ENCODE measurements at regions not wholly inside any gene's neighbourhood (a gene's known extent, or its start where the extent isn't known, plus 50 kb on each side); places are given as distances from the start of the nearest gene placed in this dataset.

DNA sequence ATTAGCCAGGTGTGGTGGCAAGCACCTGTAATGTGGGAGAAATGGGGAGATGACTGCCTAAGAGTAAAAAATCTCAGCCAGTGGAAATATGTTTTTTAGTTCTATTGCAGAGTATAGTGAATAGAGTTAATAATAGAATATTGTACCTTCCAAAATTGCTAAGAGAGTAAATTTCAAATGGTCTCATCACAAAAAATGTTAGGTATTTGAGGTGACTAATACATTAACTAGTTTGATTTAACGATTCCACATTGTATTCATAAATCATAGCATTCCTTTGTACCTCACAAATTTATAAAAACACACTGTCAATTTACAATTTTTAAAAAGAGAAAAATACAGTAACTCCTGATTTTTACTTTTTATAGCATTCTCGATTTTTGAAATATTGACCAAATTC is 681.5 kb upstream of the EPHA5 start:
- DNase-seq, result no peak
- TF ChIP-seq, protein P1, sequence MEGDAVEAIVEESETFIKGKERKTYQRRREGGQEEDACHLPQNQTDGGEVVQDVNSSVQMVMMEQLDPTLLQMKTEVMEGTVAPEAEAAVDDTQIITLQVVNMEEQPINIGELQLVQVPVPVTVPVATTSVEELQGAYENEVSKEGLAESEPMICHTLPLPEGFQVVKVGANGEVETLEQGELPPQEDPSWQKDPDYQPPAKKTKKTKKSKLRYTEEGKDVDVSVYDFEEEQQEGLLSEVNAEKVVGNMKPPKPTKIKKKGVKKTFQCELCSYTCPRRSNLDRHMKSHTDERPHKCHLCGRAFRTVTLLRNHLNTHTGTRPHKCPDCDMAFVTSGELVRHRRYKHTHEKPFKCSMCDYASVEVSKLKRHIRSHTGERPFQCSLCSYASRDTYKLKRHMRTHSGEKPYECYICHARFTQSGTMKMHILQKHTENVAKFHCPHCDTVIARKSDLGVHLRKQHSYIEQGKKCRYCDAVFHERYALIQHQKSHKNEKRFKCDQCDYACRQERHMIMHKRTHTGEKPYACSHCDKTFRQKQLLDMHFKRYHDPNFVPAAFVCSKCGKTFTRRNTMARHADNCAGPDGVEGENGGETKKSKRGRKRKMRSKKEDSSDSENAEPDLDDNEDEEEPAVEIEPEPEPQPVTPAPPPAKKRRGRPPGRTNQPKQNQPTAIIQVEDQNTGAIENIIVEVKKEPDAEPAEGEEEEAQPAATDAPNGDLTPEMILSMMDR (IDR thresholded peaks at IDR 0.05), result no peak
- H3K4me1 ChIP-seq, result no peaks in the 10 kb centered on the region
- H3K27ac ChIP-seq, result no peak overlapping the region
- no peaks in the 10 kb centered on the region for H3K27me3 ChIP-seq
- intact Hi-C loops (cut with DNase I), result no loop called here
- H3K4me3 ChIP-seq, result no peak overlapping the region
- no peaks in the 10 kb centered on the region for H3K36me3 ChIP-seq
- no peak overlapping the region for H3K9ac ChIP-seq (ENCODE audit: low read depth in 2 of 2, low read length in 2 of 2)
- no peaks in the 10 kb centered on the region for H3K9me3 ChIP-seq

DNA sequence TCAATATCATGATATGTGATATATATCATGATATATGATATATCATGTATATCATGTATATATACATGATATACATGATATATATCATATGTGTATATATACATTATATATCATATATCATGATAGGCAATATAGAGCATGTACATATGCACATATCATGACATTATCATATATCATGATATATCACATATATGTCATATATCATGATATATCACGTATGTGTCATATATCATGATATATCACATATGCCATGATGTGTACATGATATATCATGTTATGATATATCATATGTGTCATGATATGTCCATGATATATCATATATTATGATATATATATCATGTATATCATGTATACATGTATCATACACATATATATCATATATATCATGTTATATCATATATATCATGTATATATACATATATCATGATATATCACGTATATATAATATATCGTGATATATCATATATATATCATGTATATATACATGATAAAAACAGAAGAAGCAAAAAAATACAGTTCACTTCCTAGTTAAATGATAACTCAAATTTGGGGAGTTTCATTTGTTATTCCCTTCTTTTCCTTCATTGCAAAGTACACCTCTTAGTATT is 670.1 kb upstream of the EPHA5 start:
- Histone ChIP-seq H3K9ac (ENCODE audit: low read depth in 2 of 2, low read length in 2 of 2) (no peak overlapping the region), H3K4me1 (no peaks in the 10 kb centered on the region), H3K9me3 (no peaks in the 10 kb centered on the region), H3K4me3 (no peak overlapping the region), H3K27me3 (no peaks in the 10 kb centered on the region), H3K36me3 (no peaks in the 10 kb centered on the region), H3K27ac (no peak overlapping the region)
- DNase-seq, result no peak
- intact Hi-C loops (cut with DNase I), result no loop called here
- TF ChIP-seq, protein P1 (IDR thresholded peaks at IDR 0.05), result no peak

- Histone ChIP-seq H3K27ac (no peak overlapping the region), H3K9ac (ENCODE audit: low read depth in 2 of 2, low read length in 2 of 2) (no peak overlapping the region), H3K4me3 (no peak overlapping the region), H3K9me3 (no peaks in the 10 kb centered on the region), H3K36me3 (no peaks in the 10 kb centered on the region), H3K4me1 (no peaks in the 10 kb centered on the region), H3K27me3 (no peaks in the 10 kb centered on the region)
- TF ChIP-seq, protein P1 (IDR thresholded peaks at IDR 0.05), result no peak
- no peak for DNase-seq
- intact Hi-C loops (cut with DNase I), result no loop called here
Observed at GRCh38 chr4:66339007-66339406, 668.7 kb upstream of the EPHA5 start.

- no peaks in the 10 kb centered on the region for H3K36me3 ChIP-seq
- no peaks in the 10 kb centered on the region for H3K9me3 ChIP-seq
- H3K27ac ChIP-seq, result no peak overlapping the region
- no peak overlapping the region for H3K4me3 ChIP-seq
- TF ChIP-seq, protein P1 (IDR thresholded peaks at IDR 0.05), result no peak
- no peaks in the 10 kb centered on the region for H3K4me1 ChIP-seq
- no peak overlapping the region for H3K9ac ChIP-seq (ENCODE audit: low read depth in 2 of 2, low read length in 2 of 2)
- intact Hi-C loops (cut with DNase I), result no loop called here
- no peak for DNase-seq
- no peaks in the 10 kb centered on the region for H3K27me3 ChIP-seq
Observed at GRCh38 chr4:66331761-66332160, 661.5 kb upstream of the EPHA5 start.

DNA sequence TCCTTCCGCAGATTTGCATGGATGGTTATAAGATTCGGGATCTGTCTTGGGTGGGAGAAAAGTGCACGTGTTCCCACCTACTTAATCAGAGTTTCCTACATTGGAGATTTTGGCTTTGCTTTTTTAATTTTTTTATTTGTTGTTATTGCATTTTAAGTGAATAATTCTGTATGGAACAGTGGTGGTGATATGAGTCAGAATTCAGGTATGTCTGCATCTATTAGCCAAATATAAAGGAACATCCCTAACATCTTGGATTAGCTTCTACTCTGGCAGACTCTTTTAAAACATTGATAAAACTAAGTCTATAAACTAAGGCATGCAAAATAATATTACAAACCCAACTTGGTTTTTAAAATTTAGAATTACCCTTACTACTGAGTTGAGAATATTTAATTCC is 659.8 kb upstream of the EPHA5 start:
- no peaks in the 10 kb centered on the region for H3K4me1 ChIP-seq
- intact Hi-C loops (cut with DNase I), result no loop called here
- H3K9me3 ChIP-seq, result no peaks in the 10 kb centered on the region
- H3K36me3 ChIP-seq, result no peaks in the 10 kb centered on the region
- H3K27ac ChIP-seq, result no peak overlapping the region
- H3K9ac ChIP-seq (ENCODE audit: low read depth in 2 of 2, low read length in 2 of 2), result no peak overlapping the region
- no peak overlapping the region for H3K4me3 ChIP-seq
- DNase-seq, result no peak
- TF ChIP-seq, protein P1 (IDR thresholded peaks at IDR 0.05), result no peak
- H3K27me3 ChIP-seq, result no peaks in the 10 kb centered on the region

All from colonic mucosa (tissue), 4 donors.